GM12878 (cell line): ENCODE measurements at regions not wholly inside any gene's neighbourhood (a gene's known extent, or its start where the extent isn't known, plus 50 kb on each side); places are given as distances from the start of the nearest gene placed in this dataset.
"Not testable (repeated sequence)": the region's sequence is repeated elsewhere in the genome, so short reads cannot be mapped to it uniquely, and the experiment has no call there.

ENCODE experiments used
- CHD1 ChIP-seq: IDR thresholded peaks from 2 replicates; pipeline ENCODE4 v1.6.1; 2012; ENCODE audit warnings: low read depth, low read length, improper control_type of control experiment
- CHD4 ChIP-seq: fragments of 200-600 bp; sonication (generic); IDR thresholded peaks from 2 replicates; pipeline ENCODE4 v1.6.1; 2016; ENCODE audit warnings: mild to moderate bottlenecking
- CREB1 ChIP-seq: IDR thresholded peaks from 2 replicates; pipeline ENCODE4 v1.6.1; 2012; ENCODE audit warnings: low read depth, mild to moderate bottlenecking, inconsistent platforms
- JUND ChIP-seq: IDR thresholded peaks from 2 replicates; pipeline ENCODE4 v1.6.1; 2012; ENCODE audit warnings: low read depth, mild to moderate bottlenecking, low read length, improper control_type of control experiment, moderate library complexity
- POLR2A ChIP-seq: IDR thresholded peaks from 2 replicates; pipeline ENCODE4 v1.6.1; 2011; ENCODE audit warnings: low read depth, mild to moderate bottlenecking, low read length
- RUNX3 ChIP-seq: IDR thresholded peaks from 2 replicates; pipeline ENCODE4 v1.6.1; 2012; ENCODE audit warnings: low read length, inconsistent platforms
- SIX5 ChIP-seq: IDR thresholded peaks from 2 replicates; pipeline ENCODE4 v1.6.1; 2011; ENCODE audit warnings: mild to moderate bottlenecking, low read depth, low read length, moderate library complexity; ENCODE audit not compliant: severe bottlenecking
- SREBF2 ChIP-seq: IDR thresholded peaks from 2 replicates; pipeline ENCODE4 v1.6.1; 2012; ENCODE audit warnings: mild to moderate bottlenecking, low read length
- YY1 ChIP-seq: IDR thresholded peaks from 2 replicates; pipeline ENCODE4 v1.6.1; 2011; ENCODE audit warnings: low read depth, mild to moderate bottlenecking, low read length
- ZNF207 ChIP-seq: fragments of 450-650 bp; IDR thresholded peaks from 2 replicates; pipeline ENCODE4 v1.6.1; 2014; ENCODE audit warnings: antibody characterized with exemption, mild to moderate bottlenecking, borderline replicate concordance
- ZNF274 ChIP-seq: IDR thresholded peaks from one replicate; pipeline ENCODE4 v1.8.0; 2011; ENCODE audit not compliant: insufficient read length, insufficient read depth
- TF ChIP-seq, protein P1 (sequence below), 3 experiments: IDR thresholded peaks in 2 of 3; conservative IDR thresholded peaks in 1 of 3; 2 replicates each; pipeline ENCODE4 v1.5.1; 2011; ENCODE audit warnings: low read depth in 3 of 3, low read length in 3 of 3, mild to moderate bottlenecking in 3 of 3, control low read depth in 2 of 3, moderate library complexity in 2 of 3, inconsistent platforms in 1 of 3, mixed read lengths in 1 of 3; ENCODE audit not compliant: control insufficient read depth in 2 of 3, insufficient read depth in 1 of 3; ENCODE audit errors: extremely low read depth in 1 of 3

DNA sequence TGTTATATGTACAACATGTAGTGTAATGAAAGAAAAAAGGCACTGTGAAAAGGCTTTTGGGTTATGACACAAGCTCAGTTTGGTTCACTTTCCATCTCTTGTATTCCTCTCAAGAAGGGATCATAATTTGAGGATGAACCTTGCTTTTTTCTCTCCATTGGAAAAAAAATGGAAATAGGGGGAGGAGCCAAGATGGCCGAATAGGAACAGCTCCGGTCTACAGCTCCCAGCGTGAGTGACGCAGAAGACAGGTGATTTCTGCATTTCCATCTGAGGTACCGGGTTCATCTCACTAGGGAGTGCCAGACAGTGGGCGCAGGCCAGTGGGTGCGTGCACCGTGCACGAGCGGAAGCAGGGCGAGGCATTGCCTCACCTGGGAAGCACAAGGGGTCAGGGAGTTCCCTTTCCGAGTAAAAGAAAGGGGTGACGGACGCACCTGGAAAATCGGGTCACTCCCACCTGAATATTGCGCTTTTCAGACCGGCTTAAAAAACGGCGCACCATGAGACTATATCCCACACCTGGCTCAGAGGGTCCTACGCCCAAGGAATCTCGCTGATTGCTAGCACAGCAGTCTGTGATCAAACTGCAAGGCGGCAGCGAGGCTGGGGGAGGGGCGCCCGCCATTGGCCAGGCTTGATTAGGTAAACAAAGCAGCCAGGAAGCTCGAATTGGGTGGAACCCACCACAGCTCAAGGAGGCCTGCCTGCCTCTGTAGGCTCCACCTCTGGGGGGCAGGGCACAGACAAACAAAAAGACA, 49.9 kb upstream of the SETMAR start:
- TF ChIP-seq ZNF274, ZNF207, CREB1, POLR2A, SREBF2, RUNX3, CHD4, JUND, SIX5, YY1, CHD1: not testable (repeated sequence)
- TF ChIP-seq, protein P1, sequence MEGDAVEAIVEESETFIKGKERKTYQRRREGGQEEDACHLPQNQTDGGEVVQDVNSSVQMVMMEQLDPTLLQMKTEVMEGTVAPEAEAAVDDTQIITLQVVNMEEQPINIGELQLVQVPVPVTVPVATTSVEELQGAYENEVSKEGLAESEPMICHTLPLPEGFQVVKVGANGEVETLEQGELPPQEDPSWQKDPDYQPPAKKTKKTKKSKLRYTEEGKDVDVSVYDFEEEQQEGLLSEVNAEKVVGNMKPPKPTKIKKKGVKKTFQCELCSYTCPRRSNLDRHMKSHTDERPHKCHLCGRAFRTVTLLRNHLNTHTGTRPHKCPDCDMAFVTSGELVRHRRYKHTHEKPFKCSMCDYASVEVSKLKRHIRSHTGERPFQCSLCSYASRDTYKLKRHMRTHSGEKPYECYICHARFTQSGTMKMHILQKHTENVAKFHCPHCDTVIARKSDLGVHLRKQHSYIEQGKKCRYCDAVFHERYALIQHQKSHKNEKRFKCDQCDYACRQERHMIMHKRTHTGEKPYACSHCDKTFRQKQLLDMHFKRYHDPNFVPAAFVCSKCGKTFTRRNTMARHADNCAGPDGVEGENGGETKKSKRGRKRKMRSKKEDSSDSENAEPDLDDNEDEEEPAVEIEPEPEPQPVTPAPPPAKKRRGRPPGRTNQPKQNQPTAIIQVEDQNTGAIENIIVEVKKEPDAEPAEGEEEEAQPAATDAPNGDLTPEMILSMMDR (IDR thresholded peaks at IDR 0.05 in 2 of 3, conservative IDR thresholded peaks at IDR 0.05 in 1 of 3; ENCODE audit: control insufficient read depth in 2 of 3, extremely low read depth in 1 of 3, insufficient read depth in 1 of 3, low read depth in 3 of 3, low read length in 3 of 3): not testable (repeated sequence)
